ENCODE measurements at regions not wholly inside any gene's neighbourhood (a gene's known extent, or its start where the extent isn't known, plus 50 kb on each side); places are given as distances from the start of the nearest gene placed in this dataset.

- H3K36me3 ChIP-seq (ENCODE audit: control insufficient read depth in 4 of 4, insufficient read depth in 3 of 4, low read depth in 1 of 4, low read length in 3 of 4), result no peaks in the 10 kb centered on the region
- H3K4me3 ChIP-seq (ENCODE audit: low read depth in 1 of 3, low read length in 3 of 3), result no peak overlapping the region
- H3K27me3 ChIP-seq (ENCODE audit: control insufficient read depth in 4 of 4, insufficient read depth in 4 of 4, low read length in 3 of 4), result no peaks in the 10 kb centered on the region
- H3K4me1 ChIP-seq (ENCODE audit: control insufficient read depth in 4 of 4, insufficient read depth in 4 of 4, low read length in 3 of 4), result no peaks in the 10 kb centered on the region
- H3K9me3 ChIP-seq (ENCODE audit: control insufficient read depth in 4 of 4, low read length in 3 of 4), result no peaks in the 10 kb centered on the region
- no peak overlapping the region for H3K27ac ChIP-seq (ENCODE audit: low read depth in 1 of 2, low read length in 2 of 2)
- H3K9ac ChIP-seq (ENCODE audit: low read depth in 1 of 2, low read length in 2 of 2), result no peak overlapping the region
- no peak for TF ChIP-seq MAX (IDR thresholded peaks at IDR 0.05)
- no peak for TF ChIP-seq NR2F2 (IDR thresholded peaks at IDR 0.05)
- TF ChIP-seq HNF4A (conservative IDR thresholded peaks at IDR 0.05), result no peak
- TF ChIP-seq RAD21 (IDR thresholded peaks at IDR 0.05), result no peak
- no peak for TF ChIP-seq HNF4G (IDR thresholded peaks at IDR 0.05)
- 81% methylated on average over 4 of the region's 4 CpGs for WGBS
- DNase-seq (ENCODE audit: low spot score), result no peak
These were observed 167.6 kb downstream of the ARL4A start for GRCh38 chr7:12855036-12855435.

- TF ChIP-seq EGR1 (IDR thresholded peaks at IDR 0.05; ENCODE audit: low read depth in 2 of 2), result no peak
- no peak for TF ChIP-seq GABPA (IDR thresholded peaks at IDR 0.05 in 1 of 2, conservative IDR thresholded peaks at IDR 0.05 in 1 of 2)
- no peak for TF ChIP-seq SP1 (IDR thresholded peaks at IDR 0.05)
- no peak for TF ChIP-seq JUND (IDR thresholded peaks at IDR 0.05)
- TF ChIP-seq ATF3 (IDR thresholded peaks at IDR 0.05), result no peak
- TF ChIP-seq YY1 (IDR thresholded peaks at IDR 0.05), result no peak
- no peaks in the 10 kb centered on the region for H3K36me3 ChIP-seq (ENCODE audit: control insufficient read depth in 4 of 4, insufficient read depth in 3 of 4, low read depth in 1 of 4, low read length in 3 of 4)
- H3K4me1 ChIP-seq (ENCODE audit: control insufficient read depth in 4 of 4, insufficient read depth in 4 of 4, low read length in 3 of 4), result no peaks in the 10 kb centered on the region
- no peak overlapping the region for H3K27ac ChIP-seq (ENCODE audit: low read depth in 1 of 2, low read length in 2 of 2)
- H3K9me3 ChIP-seq (ENCODE audit: control insufficient read depth in 4 of 4, low read length in 3 of 4), result no peaks in the 10 kb centered on the region
- no peak for DNase-seq (ENCODE audit: low spot score)
- WGBS, result 84% methylated on average over 2 of the region's 2 CpGs
- H3K4me3 ChIP-seq (ENCODE audit: low read depth in 1 of 3, low read length in 3 of 3), result no peak overlapping the region
- H3K27me3 ChIP-seq (ENCODE audit: control insufficient read depth in 4 of 4, insufficient read depth in 4 of 4, low read length in 3 of 4), result no peaks in the 10 kb centered on the region
- H3K9ac ChIP-seq (ENCODE audit: low read depth in 1 of 2, low read length in 2 of 2), result no peak overlapping the region
These were observed 172.3 kb downstream of the ARL4A start for GRCh38 chr7:12859761-12860160.

- WGBS, result 60% methylated on average over 3 of the region's 3 CpGs
- no peaks in the 10 kb centered on the region for H3K9me3 ChIP-seq (ENCODE audit: control insufficient read depth in 4 of 4, low read length in 3 of 4)
- H3K4me3 ChIP-seq (ENCODE audit: low read depth in 1 of 3, low read length in 3 of 3), result no peak overlapping the region
- H3K9ac ChIP-seq (ENCODE audit: low read depth in 1 of 2, low read length in 2 of 2), result no peak overlapping the region
- DNase-seq (ENCODE audit: low spot score), result no peak
- H3K27ac ChIP-seq (ENCODE audit: low read depth in 1 of 2, low read length in 2 of 2), result no peak overlapping the region
- no peaks in the 10 kb centered on the region for H3K27me3 ChIP-seq (ENCODE audit: control insufficient read depth in 4 of 4, insufficient read depth in 4 of 4, low read length in 3 of 4)
- H3K36me3 ChIP-seq (ENCODE audit: control insufficient read depth in 4 of 4, insufficient read depth in 3 of 4, low read depth in 1 of 4, low read length in 3 of 4), result no peaks in the 10 kb centered on the region
- H3K4me1 ChIP-seq (ENCODE audit: control insufficient read depth in 4 of 4, insufficient read depth in 4 of 4, low read length in 3 of 4), result no peaks in the 10 kb centered on the region
- no peak for TF ChIP-seq TAF1 (conservative IDR thresholded peaks at IDR 0.05)
- TF ChIP-seq YY1 (IDR thresholded peaks at IDR 0.05), result no peak
- TF ChIP-seq HNF4G (IDR thresholded peaks at IDR 0.05), result no peak
- no peak for TF ChIP-seq FOXA2 (IDR thresholded peaks at IDR 0.05)
- TF ChIP-seq RXRA (IDR thresholded peaks at IDR 0.05), result no peak
- TF ChIP-seq NR2F2 (IDR thresholded peaks at IDR 0.05), result no peak
- no peak for TF ChIP-seq REST (IDR thresholded peaks at IDR 0.05)
- no peak for TF ChIP-seq FOXA1 (IDR thresholded peaks at IDR 0.05)
- no peak for TF ChIP-seq MAX (IDR thresholded peaks at IDR 0.05)
These were observed 173.6 kb downstream of the ARL4A start for GRCh38 chr7:12861070-12861469.

All from liver (tissue), 7 donors.